ENCODE measurements at regions not wholly inside any gene's neighbourhood (a gene's known extent, or its start where the extent isn't known, plus 50 kb on each side); places are given as distances from the start of the nearest gene placed in this dataset.

GRCh38 chr2:192313773-192314172 lies 119.0 kb upstream of the TMEFF2 start:
- Histone ChIP-seq H3K4me3 (ENCODE audit: low read length) (no peak overlapping the region), H3K4me1 (ENCODE audit: control insufficient read depth, insufficient read depth, low read length) (no peaks in the 10 kb centered on the region), H3K9ac (ENCODE audit: low read length) (no peak overlapping the region), H3K27me3 (ENCODE audit: control insufficient read depth, insufficient read depth, low read length) (no peaks in the 10 kb centered on the region), H3K27ac (ENCODE audit: low read depth, low read length) (no peak overlapping the region), H3K36me3 (ENCODE audit: control insufficient read depth, insufficient read depth, low read length) (no peaks in the 10 kb centered on the region)

DNA sequence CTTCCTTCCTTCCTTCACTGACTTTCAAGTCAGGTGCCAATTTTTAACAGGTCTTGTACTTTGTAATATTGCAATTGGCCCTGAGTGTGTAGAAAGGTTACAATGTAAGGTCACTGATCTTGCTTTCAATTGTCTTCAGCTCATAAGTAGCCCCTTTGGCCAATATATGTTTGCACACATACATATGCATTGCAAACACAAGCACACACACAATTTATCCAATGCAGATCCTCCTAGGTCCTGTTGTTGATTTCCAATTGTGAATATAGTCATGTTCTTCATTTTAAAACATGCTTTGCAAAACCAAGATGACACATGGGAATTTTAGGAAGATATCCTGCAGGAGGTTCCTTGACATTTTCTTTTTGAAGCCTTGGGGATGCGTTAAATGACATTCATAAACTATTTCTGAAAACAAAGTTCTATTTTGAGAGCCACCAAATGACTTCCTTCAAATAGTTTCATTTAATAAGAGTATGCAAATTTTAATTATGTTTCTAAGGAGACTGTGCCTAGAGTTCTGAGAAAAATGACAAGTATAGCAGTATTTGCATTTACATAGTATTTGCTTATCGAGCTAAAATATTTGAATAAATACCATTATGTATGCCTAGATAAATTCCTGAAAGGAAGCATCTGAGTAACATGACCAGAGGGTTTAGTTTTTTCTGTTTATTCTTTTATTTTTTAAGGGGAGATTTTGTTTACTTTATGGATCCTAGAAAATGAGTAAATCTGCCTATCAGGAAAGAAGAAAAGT lies 117.1 kb upstream of the TMEFF2 start:
- Histone ChIP-seq H3K27ac (ENCODE audit: low read depth, low read length) (no peak overlapping the region), H3K4me3 (ENCODE audit: low read length) (no peak overlapping the region), H3K4me1 (ENCODE audit: control insufficient read depth, insufficient read depth, low read length) (no peaks in the 10 kb centered on the region), H3K27me3 (ENCODE audit: control insufficient read depth, insufficient read depth, low read length) (no peaks in the 10 kb centered on the region), H3K36me3 (ENCODE audit: control insufficient read depth, insufficient read depth, low read length) (no peaks in the 10 kb centered on the region), H3K9ac (ENCODE audit: low read length) (no peak overlapping the region)

DNA sequence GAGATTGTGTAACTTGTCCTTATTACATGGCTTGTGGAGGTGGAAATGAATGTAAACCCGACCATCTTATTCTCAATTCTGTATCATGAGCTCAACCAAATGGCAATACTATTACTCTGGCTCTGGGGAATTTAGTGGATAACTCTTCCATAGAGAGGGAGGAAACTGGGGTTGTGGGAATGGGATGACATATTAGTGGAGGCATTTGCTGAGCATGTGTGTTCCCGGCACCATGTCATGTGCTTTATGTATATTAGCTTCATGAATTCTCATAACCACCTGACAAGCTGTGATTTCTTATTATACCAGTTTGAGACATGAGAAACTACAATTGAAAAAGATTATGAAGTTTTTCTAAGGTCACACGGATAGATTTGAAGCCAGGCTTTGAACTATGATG lies 112.8 kb upstream of the TMEFF2 start:
- no peak overlapping the region for H3K4me3 ChIP-seq (ENCODE audit: low read length)
- no peak overlapping the region for H3K27ac ChIP-seq (ENCODE audit: low read depth, low read length)
- H3K4me1 ChIP-seq (ENCODE audit: control insufficient read depth, insufficient read depth, low read length) = no peaks in the 10 kb centered on the region
- no peaks in the 10 kb centered on the region for H3K27me3 ChIP-seq (ENCODE audit: control insufficient read depth, insufficient read depth, low read length)
- no peak overlapping the region for H3K9ac ChIP-seq (ENCODE audit: low read length)
- no peaks in the 10 kb centered on the region for H3K36me3 ChIP-seq (ENCODE audit: control insufficient read depth, insufficient read depth, low read length)

- Histone ChIP-seq H3K4me1 (ENCODE audit: control insufficient read depth, insufficient read depth, low read length) (no peaks in the 10 kb centered on the region), H3K27ac (ENCODE audit: low read depth, low read length) (no peak overlapping the region), H3K4me3 (ENCODE audit: low read length) (no peak overlapping the region), H3K9ac (ENCODE audit: low read length) (no peak overlapping the region), H3K36me3 (ENCODE audit: control insufficient read depth, insufficient read depth, low read length) (no peaks in the 10 kb centered on the region), H3K27me3 (ENCODE audit: control insufficient read depth, insufficient read depth, low read length) (no peaks in the 10 kb centered on the region)
These were observed 103.9 kb upstream of the TMEFF2 start for GRCh38 chr2:192298664-192299063.

DNA sequence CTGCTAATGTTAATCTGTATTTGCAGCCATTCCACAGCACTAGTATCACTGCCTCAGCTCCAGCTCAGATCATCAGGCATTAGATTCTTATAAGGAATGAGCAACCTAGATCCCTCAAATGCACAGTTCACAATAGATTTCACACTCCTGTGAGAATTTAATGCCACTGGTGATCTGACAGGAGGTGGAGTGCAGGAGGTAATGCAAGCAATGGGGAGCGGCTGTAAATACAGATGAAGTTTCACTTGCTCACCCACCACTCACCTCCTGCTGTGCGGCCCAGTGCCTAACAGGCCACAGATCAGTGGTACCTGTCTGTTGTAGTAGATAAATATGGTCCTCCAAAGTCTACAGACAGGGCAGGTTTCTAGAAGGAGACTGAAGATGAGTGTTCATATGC lies 97.7 kb upstream of the TMEFF2 start:
- Histone ChIP-seq H3K27me3 (ENCODE audit: control insufficient read depth, insufficient read depth, low read length) (no peaks in the 10 kb centered on the region), H3K36me3 (ENCODE audit: control insufficient read depth, insufficient read depth, low read length) (no peaks in the 10 kb centered on the region), H3K4me3 (ENCODE audit: low read length) (no peak overlapping the region), H3K4me1 (ENCODE audit: control insufficient read depth, insufficient read depth, low read length) (no peaks in the 10 kb centered on the region), H3K9ac (ENCODE audit: low read length) (no peak overlapping the region), H3K27ac (ENCODE audit: low read depth, low read length) (no peak overlapping the region)

GRCh38 chr2:192288295-192288694 lies 93.6 kb upstream of the TMEFF2 start:
- no peak overlapping the region for H3K9ac ChIP-seq (ENCODE audit: low read length)
- no peaks in the 10 kb centered on the region for H3K27me3 ChIP-seq (ENCODE audit: control insufficient read depth, insufficient read depth, low read length)
- H3K27ac ChIP-seq (ENCODE audit: low read depth, low read length) = no peak overlapping the region
- H3K4me3 ChIP-seq (ENCODE audit: low read length) = no peak overlapping the region
- H3K4me1 ChIP-seq (ENCODE audit: control insufficient read depth, insufficient read depth, low read length) = no peaks in the 10 kb centered on the region
- H3K36me3 ChIP-seq (ENCODE audit: control insufficient read depth, insufficient read depth, low read length) = no peaks in the 10 kb centered on the region

DNA sequence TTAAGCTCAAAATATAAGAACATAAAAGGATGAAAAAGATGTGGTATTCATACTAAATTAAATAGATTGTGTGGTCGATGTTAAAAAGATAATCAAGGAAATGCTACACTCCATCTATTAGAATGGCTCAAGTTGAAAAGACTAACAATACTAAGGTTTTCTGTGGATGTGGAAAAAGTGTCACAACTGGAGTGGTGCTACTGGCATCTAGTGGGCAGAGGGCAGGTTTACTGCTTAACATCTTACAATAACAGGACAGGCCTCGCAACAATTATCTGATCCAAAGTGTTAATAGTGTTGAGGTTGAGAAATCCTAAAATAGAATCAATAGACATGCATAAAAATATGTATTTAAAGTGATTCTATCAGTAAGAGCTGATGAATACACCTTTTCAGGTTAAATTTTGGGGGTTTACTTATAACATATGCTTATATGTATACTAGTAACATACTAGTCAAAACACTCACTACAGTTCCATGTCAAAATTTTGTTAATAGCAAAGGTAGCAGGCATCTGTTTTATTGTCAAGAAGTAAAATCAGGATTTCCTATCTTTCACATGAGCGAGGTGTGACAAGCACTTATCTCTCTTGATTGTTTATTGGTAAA lies 91.5 kb upstream of the TMEFF2 start:
- Histone ChIP-seq H3K9ac (ENCODE audit: low read length) (no peak overlapping the region), H3K27me3 (ENCODE audit: control insufficient read depth, insufficient read depth, low read length) (no peaks in the 10 kb centered on the region), H3K36me3 (ENCODE audit: control insufficient read depth, insufficient read depth, low read length) (no peaks in the 10 kb centered on the region), H3K4me1 (ENCODE audit: control insufficient read depth, insufficient read depth, low read length) (no peaks in the 10 kb centered on the region), H3K4me3 (ENCODE audit: low read length) (no peak overlapping the region), H3K27ac (ENCODE audit: low read depth, low read length) (no peak overlapping the region)

- Histone ChIP-seq H3K27ac (ENCODE audit: low read depth, low read length) (no peak overlapping the region), H3K27me3 (ENCODE audit: control insufficient read depth, insufficient read depth, low read length) (no peaks in the 10 kb centered on the region), H3K4me3 (ENCODE audit: low read length) (no peak overlapping the region), H3K4me1 (ENCODE audit: control insufficient read depth, insufficient read depth, low read length) (no peaks in the 10 kb centered on the region), H3K36me3 (ENCODE audit: control insufficient read depth, insufficient read depth, low read length) (no peaks in the 10 kb centered on the region), H3K9ac (ENCODE audit: low read length) (no peak overlapping the region)
These were observed 88.7 kb upstream of the TMEFF2 start for GRCh38 chr2:192283450-192283849.

- no peak overlapping the region for H3K4me3 ChIP-seq (ENCODE audit: low read length)
- H3K36me3 ChIP-seq (ENCODE audit: control insufficient read depth, insufficient read depth, low read length) = no peaks in the 10 kb centered on the region
- H3K27me3 ChIP-seq (ENCODE audit: control insufficient read depth, insufficient read depth, low read length) = no peaks in the 10 kb centered on the region
- no peak overlapping the region for H3K27ac ChIP-seq (ENCODE audit: low read depth, low read length)
- H3K4me1 ChIP-seq (ENCODE audit: control insufficient read depth, insufficient read depth, low read length) = no peaks in the 10 kb centered on the region
- no peak overlapping the region for H3K9ac ChIP-seq (ENCODE audit: low read length)
These were observed 84.0 kb upstream of the TMEFF2 start for GRCh38 chr2:192278701-192279100.

DNA sequence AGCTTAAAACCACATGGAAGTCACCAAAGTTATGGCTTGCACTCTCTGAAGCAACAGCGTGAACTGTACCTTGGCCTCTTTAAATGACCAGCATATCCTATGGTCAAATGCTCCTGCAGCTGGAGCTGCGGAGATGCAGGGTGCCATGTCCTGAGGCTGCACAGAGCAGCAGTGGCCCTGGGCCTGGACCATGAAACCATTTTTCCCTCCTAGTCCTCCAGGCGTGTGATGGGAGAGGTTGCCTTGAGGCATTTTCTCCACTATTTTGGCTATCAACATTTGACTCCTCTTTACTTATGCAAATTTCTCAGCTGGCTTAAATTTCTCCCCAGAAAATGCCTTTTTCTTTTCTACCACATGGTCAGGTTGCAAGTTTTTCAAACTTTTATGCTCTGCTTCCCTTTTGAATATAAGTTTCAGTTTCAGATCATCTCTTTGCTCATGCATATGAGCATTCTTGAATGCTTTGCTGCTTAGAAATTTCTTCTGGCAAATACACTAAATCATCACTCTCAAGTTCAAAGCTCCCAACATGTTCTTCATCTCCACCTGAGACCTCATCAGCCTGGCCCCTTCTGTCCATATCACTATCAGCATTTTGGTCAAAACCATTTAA lies 82.9 kb upstream of the TMEFF2 start:
- Histone ChIP-seq H3K4me1 (ENCODE audit: control insufficient read depth, insufficient read depth, low read length) (no peaks in the 10 kb centered on the region), H3K4me3 (ENCODE audit: low read length) (no peak overlapping the region), H3K27ac (ENCODE audit: low read depth, low read length) (no peak overlapping the region), H3K36me3 (ENCODE audit: control insufficient read depth, insufficient read depth, low read length) (no peaks in the 10 kb centered on the region), H3K9ac (ENCODE audit: low read length) (no peak overlapping the region), H3K27me3 (ENCODE audit: control insufficient read depth, insufficient read depth, low read length) (no peaks in the 10 kb centered on the region)

DNA sequence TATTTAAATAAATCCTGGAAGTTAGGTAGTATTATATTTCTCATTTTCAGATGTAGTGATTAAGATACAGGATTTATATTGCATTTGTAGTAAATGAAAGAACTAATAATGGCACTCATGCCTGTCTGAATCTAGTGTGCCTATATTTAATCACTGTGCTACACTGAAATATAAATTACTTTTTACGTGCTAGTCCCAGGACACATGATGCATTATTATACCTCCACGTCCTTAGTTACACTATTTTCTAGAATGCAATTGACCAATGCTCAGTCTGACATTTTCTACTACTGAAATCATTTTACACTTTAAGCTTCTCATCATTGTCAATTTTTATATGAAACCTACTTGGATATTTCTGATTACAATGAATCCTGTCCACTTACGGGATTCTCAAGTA lies 80.9 kb upstream of the TMEFF2 start:
- Histone ChIP-seq H3K4me3 (ENCODE audit: low read length) (no peak overlapping the region), H3K36me3 (ENCODE audit: control insufficient read depth, insufficient read depth, low read length) (no peaks in the 10 kb centered on the region), H3K27me3 (ENCODE audit: control insufficient read depth, insufficient read depth, low read length) (no peaks in the 10 kb centered on the region)

GRCh38 chr2:192267484-192267883 lies 72.8 kb upstream of the TMEFF2 start:
- Histone ChIP-seq H3K27ac (ENCODE audit: low read depth, low read length) (no peak overlapping the region), H3K4me3 (ENCODE audit: low read length) (no peak overlapping the region), H3K9ac (ENCODE audit: low read length) (no peak overlapping the region), H3K27me3 (ENCODE audit: control insufficient read depth, insufficient read depth, low read length) (no peaks in the 10 kb centered on the region), H3K4me1 (ENCODE audit: control insufficient read depth, insufficient read depth, low read length) (no peaks in the 10 kb centered on the region), H3K36me3 (ENCODE audit: control insufficient read depth, insufficient read depth, low read length) (no peaks in the 10 kb centered on the region)

More for the DNA sequence above, 80.9 kb upstream of the TMEFF2 start:
- H3K27ac ChIP-seq (ENCODE audit: low read depth, low read length) = no peak overlapping the region
- H3K4me1 ChIP-seq (ENCODE audit: control insufficient read depth, insufficient read depth, low read length) = no peaks in the 10 kb centered on the region
- H3K9ac ChIP-seq (ENCODE audit: low read length) = no peak overlapping the region

DNA sequence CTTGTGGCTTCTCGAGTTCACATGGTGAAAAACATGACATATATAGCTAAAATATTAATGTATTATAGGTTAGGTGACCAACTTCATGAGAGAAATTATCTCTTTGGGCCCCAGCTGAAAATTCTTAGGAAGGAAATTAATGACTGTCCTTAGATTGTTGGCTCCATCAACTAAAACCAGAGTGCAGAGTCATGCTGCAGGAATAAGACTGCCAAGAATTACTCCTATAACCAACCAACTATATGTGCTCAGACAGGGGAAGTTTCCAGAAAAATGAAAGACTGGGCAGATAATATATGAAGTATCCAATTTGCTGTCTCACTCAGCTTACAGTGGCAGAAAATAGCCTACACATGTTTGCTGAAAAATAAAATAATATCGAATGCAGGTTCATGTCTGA lies 71.0 kb upstream of the TMEFF2 start:
- no peaks in the 10 kb centered on the region for H3K36me3 ChIP-seq (ENCODE audit: control insufficient read depth, insufficient read depth, low read length)
- no peak overlapping the region for H3K27ac ChIP-seq (ENCODE audit: low read depth, low read length)
- H3K4me1 ChIP-seq (ENCODE audit: control insufficient read depth, insufficient read depth, low read length) = no peaks in the 10 kb centered on the region
- H3K9ac ChIP-seq (ENCODE audit: low read length) = no peak overlapping the region
- H3K4me3 ChIP-seq (ENCODE audit: low read length) = no peak overlapping the region
- H3K27me3 ChIP-seq (ENCODE audit: control insufficient read depth, insufficient read depth, low read length) = no peaks in the 10 kb centered on the region
